OCI-M1 (cell line): ENCODE measurements at regions not wholly inside any gene's neighbourhood (a gene's known extent, or its start where the extent isn't known, plus 50 kb on each side); places are given as distances from the start of the nearest gene placed in this dataset.
A peak's percentile ranks its signal among the peaks of the same experiment; 100 is the strongest.

Experiments
- DNase-seq: peaks from one replicate; lab custom pipeline; 2025; lab: John Stamatoyannopoulos, UW

- DNase-seq, result peak; percentile 6
Observed at GRCh38 chr1:4087530-4088420, 187.7 kb upstream of the C1orf174 start.

DNA sequence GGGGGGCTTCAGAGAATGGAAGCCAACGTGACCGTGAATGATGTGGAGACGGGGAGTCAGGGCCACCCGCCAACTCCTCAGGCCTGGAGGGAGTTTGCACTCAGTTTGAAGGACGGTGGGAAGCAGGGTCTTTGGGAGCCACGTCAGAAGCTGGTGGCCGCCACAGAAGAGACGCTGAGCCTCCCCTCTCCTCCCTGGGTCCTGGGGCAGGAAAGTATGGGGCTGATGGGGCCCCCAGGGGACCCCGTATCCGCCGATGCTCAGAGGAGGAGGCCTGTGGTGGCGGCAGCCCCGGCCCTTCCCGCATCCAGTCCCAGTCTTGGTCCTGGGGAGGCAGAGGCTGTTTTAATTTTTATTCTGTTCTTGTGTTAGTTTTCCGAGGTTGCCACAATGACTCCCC lies 188.6 kb upstream of the C1orf174 start:
- no peak for DNase-seq

- no peak for DNase-seq
Observed at GRCh38 chr1:4089421-4090175, 189.5 kb upstream of the C1orf174 start.

DNA sequence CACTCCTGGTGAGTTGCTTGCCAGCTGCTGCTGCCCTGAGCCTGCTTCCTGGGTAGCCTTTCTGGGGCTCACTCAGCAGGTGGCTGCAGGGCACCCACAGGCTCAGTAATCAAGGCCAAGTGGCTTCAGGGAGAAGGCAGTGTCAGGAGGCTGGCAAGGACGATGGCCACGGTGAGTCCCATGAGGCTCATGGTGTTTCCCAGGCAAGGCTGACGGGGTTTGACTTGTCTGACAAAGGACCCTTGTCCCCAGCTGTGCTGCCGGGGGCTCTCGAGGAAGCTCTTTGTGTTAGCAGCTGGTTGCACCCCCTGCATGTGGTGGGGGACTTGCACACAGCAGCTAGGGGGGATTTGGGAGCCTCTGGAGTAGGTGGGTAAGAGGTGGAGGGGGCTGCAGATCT lies 190.5 kb upstream of the C1orf174 start:
- no peak for DNase-seq

DNA sequence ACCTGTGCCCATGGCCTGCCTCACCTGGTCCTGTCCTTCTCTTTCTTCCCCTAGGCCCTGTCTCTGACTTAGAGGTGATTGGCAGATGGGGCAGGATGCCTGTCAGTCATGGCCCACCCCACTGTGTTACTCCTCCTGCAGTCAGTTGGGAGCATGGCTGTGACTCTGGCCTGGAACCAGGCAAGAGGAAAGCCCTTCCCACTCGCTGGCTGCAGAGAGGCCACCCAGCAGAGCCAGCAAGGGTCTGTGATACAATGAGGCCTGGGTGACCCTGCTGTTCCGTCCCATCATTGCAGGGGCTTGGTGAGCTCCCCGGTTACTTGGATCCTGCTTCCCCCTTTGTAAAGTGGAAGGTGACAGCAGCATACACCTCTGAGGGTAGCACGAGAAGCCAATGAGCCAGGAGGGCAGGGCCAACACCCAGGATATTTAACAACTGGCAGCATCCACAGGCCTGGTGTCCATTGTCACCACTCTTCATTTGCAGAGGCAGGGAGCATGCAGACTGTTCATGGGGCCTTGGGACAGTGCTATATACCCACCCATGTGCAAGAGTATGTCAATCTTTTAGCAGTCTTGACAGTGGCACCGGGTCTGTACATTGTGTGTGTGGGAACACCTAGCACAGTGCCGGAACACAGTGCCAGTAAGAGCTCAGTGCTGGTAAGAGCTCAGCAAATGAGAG lies 191.0 kb upstream of the C1orf174 start:
- no peak for DNase-seq

DNA sequence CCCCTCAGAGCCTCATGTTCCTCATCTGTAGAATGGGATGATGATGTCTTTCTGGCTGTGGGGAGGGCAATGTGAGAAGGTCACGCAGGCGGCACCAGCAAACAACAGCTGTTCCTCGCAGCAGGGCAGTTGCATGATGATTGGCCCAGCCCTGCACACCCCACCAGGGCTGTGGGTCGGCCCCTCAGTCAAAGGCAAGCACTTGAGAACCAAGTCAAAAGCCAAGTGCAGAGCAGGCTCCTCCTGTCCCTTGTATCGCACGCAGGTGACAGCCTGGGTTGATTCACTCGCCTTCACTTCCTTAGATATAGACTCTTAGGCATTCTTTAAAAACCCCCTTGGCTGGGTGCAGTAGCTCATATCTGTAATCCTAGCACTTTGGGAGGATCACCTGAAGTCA lies 191.9 kb upstream of the C1orf174 start:
- DNase-seq, result no peak

- DNase-seq, result no peak
Observed at GRCh38 chr1:4093856-4094565, 193.9 kb upstream of the C1orf174 start.

- no peak for DNase-seq
Observed at GRCh38 chr1:4095433-4095971, 195.4 kb upstream of the C1orf174 start.

GRCh38 chr1:4101459-4102161 lies 201.5 kb upstream of the C1orf174 start:
- DNase-seq, result no peak

DNA sequence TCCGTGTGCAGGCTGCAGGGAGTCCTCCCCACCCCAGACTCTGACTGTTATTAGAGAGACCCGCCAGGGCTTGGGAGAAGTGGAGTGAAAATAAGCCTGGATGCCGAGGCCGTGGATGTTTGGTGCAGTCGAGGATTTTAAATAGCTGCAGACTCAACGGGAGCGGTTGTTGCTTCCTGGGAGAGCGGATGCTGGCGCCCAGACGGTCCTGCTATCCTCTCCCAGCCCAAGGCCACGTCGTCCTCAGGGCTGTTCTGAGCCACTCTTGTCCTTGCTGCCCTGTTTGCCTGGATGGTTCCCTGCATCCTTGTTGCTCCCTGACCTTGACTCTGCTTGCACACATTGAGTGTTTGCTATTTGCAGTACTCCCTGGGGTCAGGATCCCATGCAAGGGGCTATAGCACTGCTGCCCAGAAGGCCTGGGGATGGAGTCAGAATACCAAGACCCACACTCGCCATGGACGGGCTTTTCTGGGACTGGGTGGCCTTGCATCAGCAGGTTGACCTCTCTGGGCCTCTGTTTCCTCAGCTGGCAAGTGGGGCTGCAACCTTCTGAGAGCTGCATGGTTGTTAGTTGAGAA lies 205.3 kb upstream of the C1orf174 start:
- no peak for DNase-seq

GRCh38 chr1:4106731-4107130 lies 206.7 kb upstream of the C1orf174 start:
- no peak for DNase-seq

DNA sequence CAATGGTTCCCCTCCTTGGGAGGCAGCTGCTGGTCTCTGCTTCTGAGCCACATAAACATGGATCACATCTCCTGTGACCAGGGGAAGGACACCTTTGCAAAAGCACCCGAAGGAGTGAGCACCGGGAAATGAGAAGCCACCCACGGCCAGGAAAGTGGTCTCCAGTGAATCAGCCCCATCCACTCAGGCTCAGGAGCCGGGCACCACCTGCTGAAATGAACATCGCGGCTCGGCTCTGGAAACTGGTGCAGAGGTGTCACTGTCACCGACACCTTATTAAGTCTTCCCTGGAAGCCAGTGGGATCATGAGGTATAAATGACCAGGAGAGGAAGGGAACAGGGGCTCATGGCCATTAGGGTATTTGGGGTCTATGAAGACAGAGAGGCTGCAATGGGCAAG lies 207.2 kb upstream of the C1orf174 start:
- DNase-seq, result no peak

- DNase-seq, result no peak
Observed at GRCh38 chr1:4108331-4108730, 208.3 kb upstream of the C1orf174 start.

GRCh38 chr1:4108758-4109627 lies 208.9 kb upstream of the C1orf174 start:
- DNase-seq, result no peak

DNA sequence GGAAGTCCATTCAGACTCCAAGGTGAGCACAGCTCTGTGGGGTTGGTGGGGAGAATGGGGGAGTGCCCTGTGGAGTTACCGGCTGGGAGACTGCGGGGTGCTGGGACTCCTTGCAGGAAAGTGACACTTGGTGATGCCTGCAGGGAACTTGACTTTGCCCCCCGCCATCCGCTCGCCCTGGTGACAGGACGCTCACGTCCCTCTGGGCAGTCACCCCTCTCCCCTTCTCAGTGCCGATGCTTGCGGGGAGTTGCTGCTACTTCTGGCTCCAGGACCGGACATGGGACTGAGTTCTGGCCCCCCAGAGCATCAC lies 209.5 kb upstream of the C1orf174 start:
- DNase-seq, result no peak

- DNase-seq, result no peak
Observed at GRCh38 chr1:4110888-4111287, 210.8 kb upstream of the C1orf174 start.

DNA sequence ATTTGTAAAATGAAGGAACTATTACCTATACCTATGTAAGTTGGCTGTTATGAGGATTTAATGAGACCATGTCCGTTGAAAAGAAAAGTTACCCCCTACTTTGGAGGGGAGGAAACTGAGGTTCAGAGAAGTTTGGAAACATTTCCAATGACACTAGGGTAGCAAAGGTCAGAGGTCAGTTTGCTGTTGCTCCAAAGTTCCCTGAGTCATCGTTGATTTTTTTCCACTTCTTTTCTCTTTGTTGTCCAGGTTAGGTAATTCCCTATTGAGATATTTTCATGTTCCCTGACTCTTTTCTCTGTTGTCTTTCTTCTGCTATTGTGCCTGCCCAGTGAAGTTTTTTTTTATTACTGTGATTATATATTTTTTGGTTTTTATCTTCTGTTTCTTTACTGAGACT lies 213.8 kb upstream of the C1orf174 start:
- no peak for DNase-seq

DNA sequence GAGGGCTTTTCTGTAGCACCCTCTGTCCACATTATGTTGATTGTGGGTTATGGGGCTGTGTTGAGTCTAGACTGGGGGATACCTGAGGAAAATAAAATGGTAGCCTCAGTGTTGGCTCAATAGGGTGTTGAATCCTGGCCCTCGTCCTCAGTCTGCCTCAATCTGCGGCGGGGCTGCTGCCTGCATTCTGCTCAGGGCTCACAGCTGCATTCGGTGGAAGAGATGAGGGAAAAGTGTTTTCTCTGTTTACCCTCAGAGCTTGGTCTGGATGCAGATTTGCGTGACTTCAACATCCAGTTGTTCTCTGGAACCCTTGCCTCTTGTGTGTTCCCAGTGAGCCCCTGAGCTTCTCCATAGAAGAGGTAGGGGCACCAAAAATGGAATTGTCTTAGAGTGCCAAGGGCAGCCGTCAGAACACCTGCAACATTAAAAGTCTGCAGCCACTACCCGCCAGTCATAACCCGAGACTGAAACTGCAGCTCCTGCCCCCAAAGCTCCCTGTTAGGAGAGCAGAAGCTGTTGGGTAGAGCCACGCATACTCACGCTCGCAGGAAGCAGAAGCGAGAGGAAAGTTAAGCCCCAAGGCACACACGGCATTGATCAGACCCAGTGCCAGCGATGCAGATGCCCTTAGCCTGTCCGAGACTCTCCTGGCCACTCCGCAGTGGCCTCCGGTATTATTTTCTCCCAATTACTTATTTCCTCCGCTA lies 215.3 kb upstream of the C1orf174 start:
- no peak for DNase-seq

DNA sequence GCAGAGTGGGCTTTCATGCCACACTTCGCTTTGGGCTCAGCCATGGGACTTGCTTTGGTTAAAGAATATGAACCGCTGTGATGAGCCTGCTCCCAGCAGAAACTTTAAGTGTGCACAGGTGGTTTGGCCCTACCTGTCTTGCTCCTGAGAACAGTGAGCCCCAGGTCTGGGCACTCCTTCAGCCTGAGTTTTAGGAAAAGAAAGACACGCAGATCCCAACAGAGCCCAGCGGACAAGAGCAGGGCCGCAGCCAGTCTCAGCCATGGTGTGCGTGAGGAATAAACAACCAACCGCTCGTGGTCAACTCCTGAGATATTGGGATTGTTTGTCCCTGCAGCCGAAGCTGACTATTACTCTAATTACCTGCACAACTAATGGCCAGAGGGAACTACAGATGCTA lies 217.1 kb upstream of the C1orf174 start:
- no peak for DNase-seq
